H1 (cell line): ENCODE measurements at regions not wholly inside any gene's neighbourhood (a gene's known extent, or its start where the extent isn't known, plus 50 kb on each side); places are given as distances from the start of the nearest gene placed in this dataset.

Source experiments
- CTCF ChIA-PET: fragments of 300-600 bp; sonication (Branson Sonifier 250); formaldehyde crosslinking; loops from one replicate; lab custom pipeline; 2021; ENCODE audit not compliant: partially characterized antibody; lab: Charles Lee
- POLR2A ChIA-PET: fragments of 300-600 bp; sonication (Branson Sonifier 250); formaldehyde crosslinking; loops from one replicate; lab custom pipeline; 2021; ENCODE audit warnings: inconsistent platforms; ENCODE audit not compliant: partially characterized antibody; lab: Charles Lee
- DNase-seq, 2 experiments: peaks; one replicate each; pipeline versions ENCODE4 v3.0.0 to v3.0.0-alpha.2; 2010 to 2022; ENCODE audit warnings: low spot score in 2 of 2, low read depth in 1 of 2, mixed read lengths in 1 of 2
- FAIRE-seq: peaks from 2 replicates; lab custom pipeline; 2011; peaks lifted over from hg19 to GRCh38; lab: Jason Lieb, UNC
- H2AFZ ChIP-seq: 2 replicates; pipeline ENCODE4 v1.8.1; 2012; ENCODE audit warnings: low read length, inconsistent platforms
- H2AK5ac ChIP-seq: 2 replicates; pipeline ENCODE4 v1.6.1; 2013; ENCODE audit warnings: low read depth, low read length
- H2BK120ac ChIP-seq: replicated peaks from 2 replicates; pipeline ENCODE3; 2013; ENCODE audit warnings: low read depth, low read length, inconsistent platforms
- H2BK12ac ChIP-seq: 2 replicates; pipeline ENCODE4 v1.6.1; 2013; ENCODE audit warnings: low read depth, low read length
- H2BK15ac ChIP-seq: 2 replicates; pipeline ENCODE4 v1.6.1; 2013; ENCODE audit warnings: low read length
- H2BK20ac ChIP-seq: 2 replicates; pipeline ENCODE4 v1.6.1; 2013; ENCODE audit warnings: low read length
- H2BK5ac ChIP-seq: 2 replicates; pipeline ENCODE4 v1.6.1; 2013; ENCODE audit warnings: low read depth, low read length
- H3K14ac ChIP-seq: 2 replicates; pipeline ENCODE4 v1.6.1; 2013; ENCODE audit warnings: inconsistent platforms; ENCODE audit not compliant: insufficient read length
- H3K18ac ChIP-seq: 2 replicates; pipeline ENCODE4 v1.6.1; 2013; ENCODE audit warnings: low read length; ENCODE audit errors: extremely low read depth
- H3K23ac ChIP-seq: 2 replicates; pipeline ENCODE4 v1.6.1; 2013; ENCODE audit warnings: inconsistent platforms; ENCODE audit not compliant: insufficient read length
- H3K23me2 ChIP-seq: 2 replicates; pipeline ENCODE4 v1.6.1; 2013; ENCODE audit warnings: low read depth, low read length
- H3K27ac ChIP-seq: 2 replicates; pipeline ENCODE4 v1.6.1; 2011; ENCODE audit warnings: low read depth, low read length, inconsistent platforms
- H3K27me3 ChIP-seq, 4 experiments: replicated peaks in 1 of 4; 1 replicate in 1 of 4; 2 replicates in 3 of 4; pipeline versions ENCODE4 v1.6.1 to v1.8.1; 2011 to 2013; ENCODE audit warnings: low read length in 3 of 4, mild to moderate bottlenecking in 3 of 4, inconsistent platforms in 2 of 4, mixed read lengths in 2 of 4, moderate library complexity in 1 of 4; ENCODE audit not compliant: control insufficient read depth in 3 of 4, insufficient read depth in 3 of 4; ENCODE audit errors: extremely low read depth in 1 of 4
- H3K36me3 ChIP-seq, 4 experiments: 2 replicates each; pipeline versions ENCODE4 v1.6.1 to v1.8.1; 2011 to 2013; ENCODE audit warnings: mild to moderate bottlenecking in 4 of 4, low read length in 3 of 4, moderate library complexity in 2 of 4, control low read depth in 1 of 4, inconsistent platforms in 1 of 4; ENCODE audit not compliant: insufficient read depth in 4 of 4, control insufficient read depth in 2 of 4
- H3K4ac ChIP-seq: replicated peaks from 2 replicates; pipeline ENCODE3; 2013; ENCODE audit warnings: low read length, low read depth, mixed read lengths, inconsistent platforms; ENCODE audit not compliant: insufficient read length
- H3K4me1 ChIP-seq, 4 experiments: replicated peaks in 1 of 4; 1 replicate in 1 of 4; 2 replicates in 3 of 4; pipeline versions ENCODE4 v1.6.1 to v1.8.1; 2011 to 2013; ENCODE audit warnings: low read length in 3 of 4, inconsistent platforms in 2 of 4, mixed read lengths in 1 of 4; ENCODE audit not compliant: insufficient read depth in 4 of 4, control insufficient read depth in 3 of 4
- H3K4me2 ChIP-seq, 2 experiments: 2 replicates each; pipeline versions ENCODE4 v1.6.1 to v1.8.1; 2011 to 2013; ENCODE audit warnings: low read depth in 2 of 2, low read length in 2 of 2, control low read depth in 1 of 2, inconsistent platforms in 1 of 2, mild to moderate bottlenecking in 1 of 2; ENCODE audit not compliant: insufficient read depth in 1 of 2
- H3K4me3 ChIP-seq, 4 experiments: fragments of 200-600, 300-600 bp in 1 of 4; sonication (generic), shearing (Covaris generic), sonication (Bioruptor Twin) in 1 of 4; 2 replicates each; pipeline versions ENCODE4 v1.5.1 to v1.8.1; 2011 to 2016; ENCODE audit warnings: low read length in 4 of 4, low read depth in 3 of 4, control low read depth in 2 of 4, inconsistent platforms in 2 of 4, mild to moderate bottlenecking in 2 of 4, mixed read lengths in 1 of 4, moderate library complexity in 1 of 4; ENCODE audit not compliant: insufficient read depth in 2 of 4; ENCODE audit errors: extremely low read depth in 1 of 4
- H3K56ac ChIP-seq: replicated peaks from 2 replicates; pipeline ENCODE3; 2013; ENCODE audit warnings: low read depth, mild to moderate bottlenecking, mixed read lengths, low read length, inconsistent platforms; ENCODE audit not compliant: insufficient read length
- H3K79me1 ChIP-seq: 2 replicates; pipeline ENCODE4 v1.6.1; 2013; ENCODE audit warnings: low read depth, low read length, control low read depth
- H3K79me2 ChIP-seq, 2 experiments: 2 replicates each; pipeline versions ENCODE4 v1.6.1 to v1.8.1; 2012 to 2013; ENCODE audit warnings: low read length in 2 of 2, mild to moderate bottlenecking in 2 of 2, inconsistent platforms in 1 of 2; ENCODE audit not compliant: insufficient read depth in 2 of 2, control insufficient read depth in 1 of 2
- H3K9ac ChIP-seq, 4 experiments: replicated peaks in 1 of 4; 1 replicate in 1 of 4; 2 replicates in 3 of 4; pipeline versions ENCODE4 v1.6.1 to v1.8.1; 2011 to 2013; ENCODE audit warnings: low read depth in 3 of 4, low read length in 3 of 4, control low read depth in 2 of 4, mild to moderate bottlenecking in 2 of 4, moderate library complexity in 2 of 4, inconsistent platforms in 1 of 4; ENCODE audit errors: extremely low read depth in 1 of 4
- H3K9me3 ChIP-seq, 2 experiments: 2 replicates each; pipeline versions ENCODE4 v1.6.1 to v1.8.1; 2012 to 2013; ENCODE audit warnings: mild to moderate bottlenecking in 2 of 2, moderate library complexity in 2 of 2, control low read depth in 1 of 2, inconsistent platforms in 1 of 2, low read depth in 1 of 2, low read length in 1 of 2, mixed read lengths in 1 of 2; ENCODE audit not compliant: insufficient read depth in 2 of 2
- H4K20me1 ChIP-seq, 2 experiments: replicated peaks in 1 of 2; 2 replicates each; pipeline versions ENCODE3 to v1.8.1; 2011 to 2013; ENCODE audit warnings: inconsistent platforms in 2 of 2, low read length in 2 of 2, mild to moderate bottlenecking in 1 of 2; ENCODE audit not compliant: insufficient read depth in 2 of 2, control insufficient read depth in 1 of 2
- H4K5ac ChIP-seq: 2 replicates; pipeline ENCODE4 v1.6.1; 2013; ENCODE audit warnings: low read length, low read depth, mixed read lengths, inconsistent platforms; ENCODE audit not compliant: insufficient read length
- H4K8ac ChIP-seq: 2 replicates; pipeline ENCODE4 v1.8.0; 2013; ENCODE audit warnings: mild to moderate bottlenecking, moderate library complexity, low read length, inconsistent platforms; ENCODE audit not compliant: insufficient read depth; ENCODE audit errors: extremely low read depth
- H4K91ac ChIP-seq: replicated peaks from 2 replicates; pipeline ENCODE3; 2013; ENCODE audit warnings: low read length, mixed read lengths, inconsistent platforms; ENCODE audit not compliant: insufficient read length
- WGBS, 2 experiments: shearing (Covaris generic) in 1 of 2; methylation state at CpG; one replicate each; pipeline versions ENCODE4 v1.1.6 to v1.1.7; 2013 to 2015; ENCODE audit warnings: low lambda C conversion rate in 2 of 2, mixed read lengths in 2 of 2, inconsistent platforms in 1 of 2, low coverage in 1 of 2, missing lambda C conversion rate in 1 of 2; ENCODE audit not compliant: insufficient replicate concordance in 2 of 2, insufficient coverage in 1 of 2, insufficient read length in 1 of 2; ENCODE audit errors: extremely low coverage in 1 of 2, missing lambda C conversion rate in 1 of 2; 5-methylcytosine and 5-hydroxymethylcytosine counted together
- TF ChIP-seq, protein P1 (sequence below): IDR thresholded peaks from 2 replicates; pipeline ENCODE4 v1.6.1; 2012; ENCODE audit warnings: low read length, inconsistent platforms

DNA sequence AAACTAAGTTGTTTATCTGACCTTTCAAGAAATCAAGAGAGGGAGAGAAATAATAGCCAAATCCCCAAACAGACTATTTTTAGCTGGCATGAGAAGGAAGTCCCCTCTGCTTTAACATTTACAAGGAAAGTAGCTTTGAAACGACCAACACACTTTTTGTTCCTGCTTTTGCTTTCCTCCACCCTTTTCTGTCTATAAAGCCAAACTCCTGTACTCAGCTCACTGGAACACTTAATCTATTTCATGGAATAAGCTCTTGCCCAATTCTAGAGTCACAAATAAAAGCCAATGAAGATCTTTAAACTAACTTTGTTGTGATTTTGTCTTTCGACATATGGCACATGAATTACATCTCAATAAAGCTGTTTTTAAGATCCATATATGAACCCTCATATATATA lies 86.8 kb upstream of the CCDC71L start:
- H3K36me3 ChIP-seq: no peaks in the 10 kb centered on the region
- POLR2A ChIA-PET: no interaction called here
- H3K56ac ChIP-seq: no peak overlapping the region
- TF ChIP-seq, protein P1, sequence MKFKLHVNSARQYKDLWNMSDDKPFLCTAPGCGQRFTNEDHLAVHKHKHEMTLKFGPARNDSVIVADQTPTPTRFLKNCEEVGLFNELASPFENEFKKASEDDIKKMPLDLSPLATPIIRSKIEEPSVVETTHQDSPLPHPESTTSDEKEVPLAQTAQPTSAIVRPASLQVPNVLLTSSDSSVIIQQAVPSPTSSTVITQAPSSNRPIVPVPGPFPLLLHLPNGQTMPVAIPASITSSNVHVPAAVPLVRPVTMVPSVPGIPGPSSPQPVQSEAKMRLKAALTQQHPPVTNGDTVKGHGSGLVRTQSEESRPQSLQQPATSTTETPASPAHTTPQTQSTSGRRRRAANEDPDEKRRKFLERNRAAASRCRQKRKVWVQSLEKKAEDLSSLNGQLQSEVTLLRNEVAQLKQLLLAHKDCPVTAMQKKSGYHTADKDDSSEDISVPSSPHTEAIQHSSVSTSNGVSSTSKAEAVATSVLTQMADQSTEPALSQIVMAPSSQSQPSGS: no peak
- TF ChIP-seq, all 59 proteins: peak for 0
- Histone ChIP-seq H3K14ac (no peak overlapping the region), H3K23me2 (no peaks in the 10 kb centered on the region), H4K20me1 (no peaks in the 10 kb centered on the region), H4K91ac (no peak overlapping the region), H2AFZ (0 out of 2 replicates have a peak overlapping the region, but pooled peaks have one; percentile 72), H2AK5ac (no peak overlapping the region), H3K9ac (no peak overlapping the region), H3K27ac (no peak overlapping the region), H3K4ac (no peak overlapping the region), H3K4me1 (no peaks in the 10 kb centered on the region; a peak in 2 of 7 replicates), H2BK120ac (no peak overlapping the region), H3K4me2 (no peak overlapping the region), H4K5ac (no peak overlapping the region), H3K23ac (no peak overlapping the region), H3K18ac (no peak overlapping the region), H3K27me3 (no peaks in the 10 kb centered on the region), H2BK15ac (no peak overlapping the region), H2BK12ac (no peak overlapping the region), H4K8ac (no peak overlapping the region), H2BK20ac (no peak overlapping the region), H3K4me3 (no peak overlapping the region), H3K79me1 (no peaks in the 10 kb centered on the region), H3K79me2 (no peaks in the 10 kb centered on the region), H3K9me3 (no peaks in the 10 kb centered on the region), H2BK5ac (no peak overlapping the region)
- WGBS, 2 experiments: 89% methylated on average over 2 of the region's 2 CpGs; no CpG with 5 or more reads in 1 of the 2 experiments
- FAIRE-seq (no peak), DNase-seq (no peak)
- CTCF ChIA-PET: interaction anchor here (0.8 to 1.6 kb wide), 3 partner anchors 11 to 88 kb away, joined by 3 to 5 read pairs (median 3); no protein-coding TSS in a partner anchor
